Stimulated activated CD4-positive, alpha-beta T cell treated with anti-CD3 and anti-CD28 coated beads, TNF-alpha, amount 100 ng/mL, for 1 hour (primary cell): ENCODE measurements at regions not wholly inside any gene's neighbourhood (a gene's known extent, or its start where the extent isn't known, plus 50 kb on each side); places are given as distances from the start of the nearest gene placed in this dataset.

Source experiments
- DNase-seq, 3 donors: peaks; one replicate each; pipeline ENCODE4 v3.0.0-alpha.2; 2020; ENCODE audit warnings: low read depth in 3 of 3, low spot score in 1 of 3

GRCh38 chr7:25279705-25280104 is 51.4 kb upstream of the NPVF start:
- DNase-seq, result no peak

DNA sequence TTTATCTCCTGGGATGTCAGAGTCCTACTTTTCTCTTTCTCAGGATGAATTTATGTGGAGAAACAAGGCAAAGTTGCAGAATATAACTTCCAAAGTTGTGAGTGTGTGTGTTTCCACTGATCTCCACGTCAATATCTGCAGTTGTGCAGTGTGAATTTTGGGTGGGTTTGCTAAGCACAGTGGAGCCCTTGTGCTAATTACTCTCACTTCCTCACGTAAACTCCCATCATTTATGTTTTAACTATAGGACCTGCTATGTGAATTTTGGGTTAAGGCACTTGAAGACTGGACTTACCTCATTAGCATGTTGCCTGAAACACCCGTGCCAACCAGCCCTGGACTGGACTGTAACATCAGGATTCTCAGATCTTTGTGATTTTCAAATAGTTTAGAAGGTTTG is 51.9 kb upstream of the NPVF start:
- DNase-seq, result no peak

GRCh38 chr7:25282194-25282593 is 53.9 kb upstream of the NPVF start:
- no peak for DNase-seq

- no peak for DNase-seq
Observed at GRCh38 chr7:25286756-25287155, 58.5 kb upstream of the NPVF start.

DNA sequence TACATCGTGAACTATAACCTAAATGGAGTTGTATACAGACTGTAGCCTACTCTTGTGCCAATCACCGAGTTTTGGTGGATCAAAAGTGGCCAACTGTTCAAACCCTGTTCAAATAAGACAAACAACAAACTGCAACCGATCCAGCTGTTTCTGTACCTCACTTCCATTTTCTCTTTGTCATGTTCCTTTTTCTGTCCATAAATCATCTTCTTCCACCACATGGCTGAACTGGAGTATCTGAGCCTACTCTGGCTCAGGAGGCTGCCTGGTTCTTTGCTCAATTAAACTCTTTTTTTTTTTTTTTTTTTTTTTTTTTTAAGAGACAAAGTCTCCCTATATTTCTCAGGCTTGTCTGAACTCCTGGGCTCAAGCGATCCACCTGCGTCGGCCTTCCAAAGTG is 59.0 kb upstream of the NPVF start:
- DNase-seq, result no peak

GRCh38 chr7:25288556-25289307 is 60.4 kb upstream of the NPVF start:
- DNase-seq, result no peak

GRCh38 chr7:25289518-25289917 is 61.2 kb upstream of the NPVF start:
- DNase-seq, result no peak

DNA sequence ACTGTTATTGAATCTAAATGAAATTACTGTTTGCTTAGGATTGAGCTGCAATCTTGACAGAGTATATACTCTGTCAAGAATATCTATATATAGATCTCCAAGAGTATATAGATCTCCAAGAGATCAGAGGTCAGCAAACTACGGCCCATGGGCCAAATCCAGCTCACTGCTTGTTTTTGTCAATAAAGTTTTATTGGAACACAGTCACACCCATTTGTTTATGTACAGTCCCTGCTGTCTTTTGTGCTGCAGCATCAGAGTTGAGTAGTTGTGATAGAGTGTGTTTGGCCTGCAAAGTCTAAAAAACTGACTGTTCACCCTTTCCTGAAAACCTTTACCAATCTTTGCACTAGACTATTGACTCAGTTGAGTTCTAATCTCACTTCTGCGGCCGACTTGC is 66.3 kb upstream of the NPVF start:
- no peak for DNase-seq

DNA sequence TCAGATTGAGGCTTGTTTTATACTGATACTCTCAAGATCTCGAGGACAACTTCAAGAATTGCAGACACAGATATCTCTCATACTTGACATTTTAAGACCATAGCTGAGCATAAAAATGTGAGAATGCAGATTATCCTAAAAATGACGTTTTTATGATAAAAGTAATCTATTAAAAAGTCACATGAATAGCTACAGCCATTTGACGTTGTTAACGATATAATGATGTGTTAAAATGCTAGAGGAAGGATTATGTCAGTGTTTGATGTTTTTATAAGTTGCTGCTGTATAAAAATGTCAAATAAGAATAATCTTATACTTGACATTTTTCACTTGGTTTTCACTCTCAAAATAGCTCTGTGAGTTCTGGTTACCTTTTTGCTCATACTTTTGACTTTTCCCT is 67.1 kb upstream of the NPVF start:
- no peak for DNase-seq

GRCh38 chr7:25296086-25296485 is 67.8 kb upstream of the NPVF start:
- no peak for DNase-seq

DNA sequence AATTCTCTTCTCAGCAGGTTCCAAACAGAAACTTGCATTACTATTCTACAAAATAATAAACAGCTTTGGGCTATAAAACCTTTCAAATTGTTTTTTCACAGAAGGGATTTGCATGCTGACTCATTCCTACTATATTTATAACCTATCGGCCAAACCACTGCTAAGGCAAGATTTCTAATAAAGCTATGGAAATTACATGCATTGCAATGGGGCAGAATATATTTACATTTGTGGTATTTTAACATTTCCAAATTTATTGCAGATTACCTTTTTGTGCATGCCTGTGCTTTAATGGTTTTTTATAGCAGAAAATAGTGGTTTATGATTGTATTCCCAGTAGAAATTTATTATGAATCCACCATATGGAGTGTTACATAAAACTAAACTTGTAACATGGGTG is 69.0 kb upstream of the NPVF start:
- DNase-seq, result no peak

GRCh38 chr7:25303281-25304181 is 75.2 kb upstream of the NPVF start:
- no peak for DNase-seq

- no peak for DNase-seq
Observed at GRCh38 chr7:25304691-25305090, 76.4 kb upstream of the NPVF start.

DNA sequence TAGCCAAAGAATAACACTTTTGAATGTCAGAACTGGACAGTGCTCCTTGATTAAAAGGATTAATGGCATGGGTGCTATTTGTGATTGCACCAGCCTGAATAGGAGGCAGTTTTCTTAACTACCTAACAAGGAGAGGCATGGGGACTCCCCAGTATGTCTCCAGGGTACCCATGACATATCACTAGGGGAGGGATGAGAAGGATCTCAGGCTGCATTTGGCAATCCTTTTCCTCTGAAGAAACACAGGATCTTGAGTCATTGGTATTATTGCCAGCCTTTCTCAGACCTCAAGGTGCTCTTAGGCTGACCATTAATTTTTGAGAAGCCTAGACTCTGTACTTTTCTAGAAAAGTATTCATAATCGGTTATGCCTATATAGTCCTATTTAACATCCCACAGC is 77.5 kb upstream of the NPVF start:
- no peak for DNase-seq

DNA sequence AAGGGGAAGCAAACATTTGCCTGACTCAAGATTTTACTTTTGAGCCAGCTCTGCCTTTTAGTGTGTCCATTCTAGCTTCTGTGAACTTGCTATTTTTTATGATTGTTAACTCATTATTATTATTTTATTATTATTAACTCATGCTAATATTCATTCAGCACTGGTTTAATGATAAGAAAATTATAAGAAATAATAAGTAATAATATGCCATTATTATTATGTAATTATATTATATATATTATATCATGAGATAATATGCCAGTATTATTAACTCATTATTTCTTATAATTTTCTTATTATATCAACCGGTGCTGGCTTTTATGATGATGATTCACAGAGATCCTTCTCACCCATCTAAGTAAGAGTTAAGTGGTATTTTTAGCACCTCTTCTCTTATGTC is 79.3 kb upstream of the NPVF start:
- no peak for DNase-seq

- no peak for DNase-seq
Observed at GRCh38 chr7:25308246-25308645, 80.0 kb upstream of the NPVF start.

DNA sequence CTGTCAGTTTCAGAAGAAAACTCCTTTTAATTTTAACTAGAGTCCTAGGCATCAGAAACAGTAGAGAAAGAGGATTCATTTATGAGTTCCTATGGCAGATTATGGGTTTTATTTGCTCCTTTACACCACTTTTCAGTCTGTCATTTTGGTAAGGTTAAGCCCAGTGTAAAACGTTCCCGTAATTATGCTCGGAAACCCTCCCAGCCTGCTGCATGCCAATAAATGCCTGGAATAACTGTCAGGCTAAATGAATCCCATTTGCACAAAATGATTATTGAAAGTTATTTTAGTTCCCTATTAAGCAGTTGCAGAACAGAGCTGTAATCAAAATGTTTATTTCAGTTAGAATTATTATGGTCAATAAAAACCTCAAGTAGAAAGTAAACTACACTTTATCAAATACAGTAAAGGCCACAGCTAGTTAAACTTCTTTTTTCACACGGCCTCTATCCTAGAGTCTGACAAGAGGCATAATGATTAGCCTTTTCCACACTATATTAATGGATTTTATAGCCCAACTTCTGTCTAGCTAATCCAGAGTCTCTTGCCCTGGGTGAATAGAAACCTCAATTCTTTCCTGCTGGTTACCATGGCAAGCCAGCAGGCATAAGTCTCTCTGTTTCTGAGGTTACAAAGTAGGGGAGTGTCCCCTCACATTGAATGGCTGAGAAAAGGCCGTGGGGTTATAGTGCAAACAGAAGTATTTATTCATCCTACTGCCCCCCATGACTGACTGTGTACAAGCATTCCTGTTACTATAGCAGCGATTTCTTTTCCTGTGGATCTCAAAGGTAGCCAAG is 80.8 kb upstream of the NPVF start:
- no peak for DNase-seq

DNA sequence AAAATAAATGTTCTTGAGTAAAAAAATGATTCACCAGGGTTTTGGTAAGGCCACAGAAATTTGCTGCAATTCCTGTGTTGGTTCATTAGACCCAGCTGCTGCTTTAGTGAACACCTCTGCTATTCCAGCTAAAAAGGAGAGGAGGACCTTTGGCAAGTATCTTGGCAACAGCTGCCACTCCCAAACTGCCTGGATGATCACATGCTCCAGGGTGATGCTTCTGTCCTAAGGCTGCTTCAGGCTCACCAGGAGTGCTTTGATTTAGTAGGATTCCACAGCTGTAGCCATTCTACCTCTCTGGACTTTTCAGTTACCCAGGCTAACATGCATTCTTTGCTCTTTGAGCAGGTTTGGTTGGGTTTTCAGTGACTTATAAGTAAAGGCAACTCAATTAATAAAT is 82.6 kb upstream of the NPVF start:
- DNase-seq, result no peak

GRCh38 chr7:25311346-25311745 is 83.1 kb upstream of the NPVF start:
- DNase-seq, result no peak

- no peak for DNase-seq
Observed at GRCh38 chr7:25312968-25313367, 84.7 kb upstream of the NPVF start.

GRCh38 chr7:25313526-25313925 is 85.2 kb upstream of the NPVF start:
- DNase-seq, result no peak
